ENCODE measurements at regions not wholly inside any gene's neighbourhood (a gene's known extent, or its start where the extent isn't known, plus 50 kb on each side); places are given as distances from the start of the nearest gene placed in this dataset.

- TF ChIP-seq CTCF (conservative IDR thresholded peaks at IDR 0.05) (no peak), EZH2 (IDR thresholded peaks at IDR 0.05; ENCODE audit: low read depth) (no peak)
These were observed 203.3 kb downstream of the SEC14L1 start for GRCh38 chr17:77344038-77344437.
